GM18511 (cell line): ENCODE measurements at regions not wholly inside any gene's neighbourhood (a gene's known extent, or its start where the extent isn't known, plus 50 kb on each side); places are given as distances from the start of the nearest gene placed in this dataset.

ENCODE experiments used
- ATAC-seq: cut with Tn5 transposase; IDR thresholded peaks from one replicate; pipeline ENCODE4 v1.9.1; 2021; ENCODE audit warnings: mild to moderate bottlenecking, moderate library complexity; ENCODE audit not compliant: unreplicated experiment

- no peak for ATAC-seq
These were observed 788.2 kb upstream of the ARPP21 start for GRCh38 chr3:34851137-34851536.

DNA sequence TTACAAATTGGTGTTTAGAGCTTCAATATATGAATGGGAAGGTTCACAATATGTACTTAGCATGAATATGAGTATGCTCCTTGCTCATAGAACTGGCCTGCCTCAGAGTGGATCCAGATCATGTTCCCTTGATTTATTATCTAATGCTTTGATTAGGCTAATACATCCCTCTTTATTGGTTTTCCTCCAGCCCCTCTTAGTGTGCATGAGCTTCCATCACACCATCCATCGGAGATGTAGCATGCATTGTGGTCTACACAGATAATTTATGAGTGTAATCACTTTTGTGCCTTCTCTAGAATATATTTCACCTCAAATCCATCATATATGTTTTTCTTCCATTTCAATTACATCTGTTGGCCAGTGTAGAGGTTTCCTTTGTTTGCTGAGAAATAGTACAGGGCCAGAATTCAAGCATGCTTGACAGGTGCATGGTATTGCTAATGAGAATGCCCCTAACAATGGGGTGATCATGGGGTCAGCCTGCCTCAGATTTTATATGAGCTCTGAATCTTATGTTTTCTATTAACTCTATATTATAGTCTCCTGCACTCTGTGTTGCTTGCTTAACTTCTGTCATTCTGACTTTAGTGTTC is 786.4 kb upstream of the ARPP21 start:
- ATAC-seq = no peak

- no peak for ATAC-seq
These were observed 783.0 kb upstream of the ARPP21 start for GRCh38 chr3:34856081-34856947.

DNA sequence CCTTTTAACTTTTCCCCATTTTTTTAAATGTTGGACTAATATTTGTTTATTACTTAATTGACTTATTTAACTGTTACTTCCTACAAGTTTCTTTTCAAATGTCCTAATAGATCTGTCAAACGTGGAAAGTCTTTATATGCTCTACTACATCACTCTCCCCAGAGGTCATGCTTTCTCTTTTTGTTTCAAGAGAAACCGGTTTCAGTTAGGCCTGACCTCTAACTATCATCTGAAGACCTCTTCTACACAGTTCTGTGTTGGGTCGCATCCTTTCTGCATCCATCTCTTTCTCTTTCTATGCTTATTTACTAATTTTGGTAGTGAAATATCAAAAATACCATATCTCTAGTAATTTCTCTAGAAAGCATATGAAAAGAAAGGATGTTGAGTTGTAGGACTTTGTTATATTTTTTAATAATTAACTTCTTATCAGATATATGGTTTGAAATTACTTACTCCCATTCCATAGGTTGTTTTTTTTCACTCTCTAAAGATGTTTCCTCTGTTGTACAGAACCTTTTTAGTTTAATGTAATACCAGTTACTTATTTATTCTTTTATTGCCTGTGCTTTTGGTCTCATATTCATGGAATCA is 781.2 kb upstream of the ARPP21 start:
- peak; percentile 81 for ATAC-seq

GRCh38 chr3:34859746-34860145 is 779.6 kb upstream of the ARPP21 start:
- no peak for ATAC-seq

DNA sequence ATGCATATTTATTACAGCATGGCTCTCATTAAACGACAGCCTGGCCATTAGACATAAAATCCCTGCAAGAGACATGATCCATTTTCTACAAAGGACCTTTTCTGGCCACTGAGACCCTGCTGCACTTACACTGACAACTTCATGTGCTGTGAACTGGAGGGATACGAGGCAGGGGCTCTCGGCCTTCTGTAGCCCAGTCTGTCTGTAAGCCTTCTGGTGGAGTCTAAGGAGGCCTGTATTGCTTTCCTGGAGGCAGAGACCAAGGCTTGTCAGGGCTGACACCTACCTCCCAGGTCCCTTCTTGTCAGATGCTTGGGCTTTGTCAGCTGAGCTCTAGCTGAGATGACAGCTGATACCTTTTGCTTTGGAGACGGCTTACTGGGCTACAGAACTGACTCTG is 776.9 kb upstream of the ARPP21 start:
- no peak for ATAC-seq

GRCh38 chr3:34863485-34863884 is 775.8 kb upstream of the ARPP21 start:
- no peak for ATAC-seq

GRCh38 chr3:34864011-34864410 is 775.3 kb upstream of the ARPP21 start:
- no peak for ATAC-seq

GRCh38 chr3:34865346-34865745 is 774.0 kb upstream of the ARPP21 start:
- ATAC-seq = no peak

DNA sequence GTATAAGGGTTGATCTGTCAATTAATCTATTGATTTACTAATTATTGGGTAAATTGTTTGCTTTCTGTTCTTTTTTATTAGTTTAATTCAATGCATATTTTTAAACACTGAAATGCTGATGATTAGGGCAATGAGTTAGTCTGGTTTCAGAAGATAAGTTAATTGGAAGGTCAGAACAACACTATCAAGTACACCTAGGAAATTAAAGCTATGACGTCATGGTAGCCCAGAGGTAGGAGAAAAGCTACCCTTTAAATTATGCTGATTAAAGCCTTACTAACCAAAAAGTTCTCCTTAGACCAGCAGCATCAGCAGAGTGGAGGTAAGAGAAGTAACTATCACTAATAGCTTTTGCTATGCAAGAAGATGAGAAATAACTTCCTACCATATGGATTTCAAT is 770.4 kb upstream of the ARPP21 start:
- ATAC-seq = no peak

GRCh38 chr3:34869696-34870095 is 769.6 kb upstream of the ARPP21 start:
- ATAC-seq = no peak

DNA sequence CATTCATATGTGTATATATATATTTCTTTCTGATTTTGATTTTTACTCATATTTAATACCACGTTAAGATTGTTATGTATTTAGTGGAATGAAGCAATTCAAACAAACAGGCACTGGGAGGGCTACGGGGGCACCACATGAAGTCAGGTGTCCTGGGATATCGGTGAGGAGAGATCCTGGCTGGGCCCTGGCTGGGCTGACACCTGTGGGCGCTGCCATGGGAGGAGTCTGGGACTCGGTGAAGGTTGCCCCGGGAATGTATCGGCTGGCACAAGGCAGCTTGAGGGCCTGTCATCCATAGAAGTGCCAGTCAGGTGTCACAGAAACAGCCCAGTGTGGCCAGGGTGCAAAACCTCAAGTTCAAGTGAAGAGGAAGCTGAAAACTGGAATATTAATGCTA is 766.9 kb upstream of the ARPP21 start:
- ATAC-seq = no peak

DNA sequence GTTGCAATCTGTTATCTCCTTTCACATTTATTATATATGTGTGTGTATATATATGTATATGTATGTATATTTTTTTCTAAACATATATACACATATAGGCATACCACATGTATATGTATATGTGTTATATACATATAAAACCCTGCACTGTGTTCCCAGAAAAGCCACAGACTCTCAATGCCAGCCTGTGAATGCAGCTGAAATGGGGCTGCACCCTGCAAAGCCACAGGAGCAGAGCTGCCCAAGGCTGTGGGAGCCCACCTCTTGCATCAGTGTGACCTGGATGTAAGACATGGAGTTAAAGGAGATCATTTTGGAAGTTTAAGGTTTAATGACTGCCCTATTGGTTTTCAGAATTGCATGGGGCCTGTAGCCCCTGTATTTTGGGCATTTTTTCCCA is 762.3 kb upstream of the ARPP21 start:
- ATAC-seq = no peak

- ATAC-seq = no peak
These were observed 760.8 kb upstream of the ARPP21 start for GRCh38 chr3:34878488-34878887.

- ATAC-seq = no peak
These were observed 758.3 kb upstream of the ARPP21 start for GRCh38 chr3:34881026-34881425.

- no peak for ATAC-seq
These were observed 756.6 kb upstream of the ARPP21 start for GRCh38 chr3:34882764-34883163.

GRCh38 chr3:34884007-34884406 is 755.3 kb upstream of the ARPP21 start:
- no peak for ATAC-seq

GRCh38 chr3:34886443-34886842 is 752.9 kb upstream of the ARPP21 start:
- ATAC-seq = no peak

- no peak for ATAC-seq
These were observed 749.7 kb upstream of the ARPP21 start for GRCh38 chr3:34889641-34890040.

GRCh38 chr3:34890247-34890646 is 749.1 kb upstream of the ARPP21 start:
- no peak for ATAC-seq

GRCh38 chr3:34891941-34892340 is 747.4 kb upstream of the ARPP21 start:
- ATAC-seq = no peak

- ATAC-seq = no peak
These were observed 743.5 kb upstream of the ARPP21 start for GRCh38 chr3:34895841-34896240.
